ENCODE measurements at regions not wholly inside any gene's neighbourhood (a gene's known extent, or its start where the extent isn't known, plus 50 kb on each side); places are given as distances from the start of the nearest gene placed in this dataset.

GRCh38 chr1:193569983-193570269 lies 383.5 kb upstream of the B3GALT2 start:
- no peak for DNase-seq (ENCODE audit: low read depth)
- TF ChIP-seq CTCF (IDR thresholded peaks at IDR 0.05; ENCODE audit: insufficient read depth, low read depth, low read length, missing control alignments), result no peak
- no peak overlapping the region for H3K4me3 ChIP-seq (ENCODE audit: low read depth, low read length)

GRCh38 chr1:193569096-193569982 lies 382.9 kb upstream of the B3GALT2 start:
- TF ChIP-seq CTCF (IDR thresholded peaks at IDR 0.05; ENCODE audit: insufficient read depth, low read depth, low read length, missing control alignments), result no peak
- H3K4me3 ChIP-seq (ENCODE audit: low read depth, low read length), result no peak overlapping the region
- DNase-seq (ENCODE audit: low read depth), result peak; percentile 12

GRCh38 chr1:193568512-193568911 lies 382.1 kb upstream of the B3GALT2 start:
- H3K4me3 ChIP-seq (ENCODE audit: low read depth, low read length), result no peak overlapping the region
- TF ChIP-seq CTCF (IDR thresholded peaks at IDR 0.05; ENCODE audit: insufficient read depth, low read depth, low read length, missing control alignments), result no peak
- no peak for DNase-seq (ENCODE audit: low read depth)

GRCh38 chr1:193567937-193568336 lies 381.5 kb upstream of the B3GALT2 start:
- TF ChIP-seq CTCF (IDR thresholded peaks at IDR 0.05; ENCODE audit: insufficient read depth, low read depth, low read length, missing control alignments), result no peak
- H3K4me3 ChIP-seq (ENCODE audit: low read depth, low read length), result no peak overlapping the region
- DNase-seq (ENCODE audit: low read depth), result no peak

GRCh38 chr1:193566735-193567134 lies 380.3 kb upstream of the B3GALT2 start:
- no peak for DNase-seq (ENCODE audit: low read depth)
- H3K4me3 ChIP-seq (ENCODE audit: low read depth, low read length), result no peak overlapping the region
- TF ChIP-seq CTCF (IDR thresholded peaks at IDR 0.05; ENCODE audit: insufficient read depth, low read depth, low read length, missing control alignments), result no peak

- H3K4me3 ChIP-seq (ENCODE audit: low read depth, low read length), result no peak overlapping the region
- DNase-seq (ENCODE audit: low read depth), result no peak
- TF ChIP-seq CTCF (IDR thresholded peaks at IDR 0.05; ENCODE audit: insufficient read depth, low read depth, low read length, missing control alignments), result no peak
Measured at GRCh38 chr1:193565971-193566577, 379.7 kb upstream of the B3GALT2 start.
